NCI-H510A (cell line): ENCODE measurements at regions not wholly inside any gene's neighbourhood (a gene's known extent, or its start where the extent isn't known, plus 50 kb on each side); places are given as distances from the start of the nearest gene placed in this dataset.

Experiments used
- DNase-seq: peaks from one replicate; lab custom pipeline; 2025; lab: John Stamatoyannopoulos, UW

DNA sequence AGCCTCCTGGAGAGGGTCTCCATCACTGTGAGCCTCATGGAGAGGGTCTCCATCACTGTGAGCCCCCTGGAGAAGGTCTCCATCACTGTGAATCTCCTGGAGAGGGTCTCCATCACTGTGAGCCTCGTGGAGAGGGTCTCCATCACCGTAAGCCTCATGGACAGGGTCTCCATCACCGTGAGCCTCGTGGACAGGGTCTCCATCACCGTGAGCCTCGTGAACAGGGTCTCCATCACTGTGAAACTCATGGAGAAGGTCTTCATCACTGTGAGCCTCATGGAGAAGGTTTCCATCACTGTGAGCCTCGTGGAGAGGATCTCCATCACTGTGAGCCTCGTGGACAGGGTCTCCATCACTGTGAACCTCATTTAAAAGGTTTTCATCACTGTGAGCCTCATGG is 140.0 kb downstream of the ERMARD start:
- DNase-seq = no peak

DNA sequence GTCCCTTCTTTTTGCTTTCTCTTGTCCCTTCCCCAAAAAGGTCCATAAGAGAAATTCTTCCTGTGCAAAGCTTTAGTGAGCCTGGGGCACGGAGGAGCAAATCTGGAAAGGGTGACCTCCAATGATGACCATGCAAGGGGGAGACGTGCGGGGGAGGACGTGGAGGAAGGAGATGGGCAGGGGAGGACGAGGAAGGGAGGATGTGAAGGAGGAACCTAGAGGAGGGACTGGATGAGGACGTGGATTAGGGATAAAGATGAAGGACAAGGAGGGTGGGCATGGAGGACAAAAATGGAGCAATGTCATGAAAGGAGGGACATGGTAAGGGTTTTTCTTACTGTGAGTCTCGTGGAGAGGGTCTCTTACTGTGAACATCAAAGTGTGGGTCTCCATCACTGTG is 139.5 kb downstream of the ERMARD start:
- DNase-seq = no peak

DNA sequence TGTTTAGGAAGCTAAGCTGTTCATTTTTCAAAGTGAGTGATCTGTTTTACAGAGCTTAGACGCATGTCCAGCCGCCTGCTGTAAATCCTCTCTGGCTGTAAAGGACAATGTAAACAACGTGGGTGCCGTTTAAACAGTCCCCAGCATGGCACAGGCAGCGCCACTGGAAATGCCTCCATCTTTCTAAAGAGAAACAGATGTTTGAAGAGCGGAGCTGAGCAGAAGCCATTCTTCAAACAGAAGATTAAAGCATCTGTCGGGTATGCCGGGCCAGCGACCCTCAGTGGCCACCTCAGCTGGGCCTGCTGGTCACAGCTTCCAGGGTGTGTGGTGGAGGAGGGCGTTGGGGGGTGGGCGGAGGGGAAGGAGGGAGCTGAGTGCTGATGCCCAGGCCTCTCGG is 138.6 kb downstream of the ERMARD start:
- no peak for DNase-seq

DNA sequence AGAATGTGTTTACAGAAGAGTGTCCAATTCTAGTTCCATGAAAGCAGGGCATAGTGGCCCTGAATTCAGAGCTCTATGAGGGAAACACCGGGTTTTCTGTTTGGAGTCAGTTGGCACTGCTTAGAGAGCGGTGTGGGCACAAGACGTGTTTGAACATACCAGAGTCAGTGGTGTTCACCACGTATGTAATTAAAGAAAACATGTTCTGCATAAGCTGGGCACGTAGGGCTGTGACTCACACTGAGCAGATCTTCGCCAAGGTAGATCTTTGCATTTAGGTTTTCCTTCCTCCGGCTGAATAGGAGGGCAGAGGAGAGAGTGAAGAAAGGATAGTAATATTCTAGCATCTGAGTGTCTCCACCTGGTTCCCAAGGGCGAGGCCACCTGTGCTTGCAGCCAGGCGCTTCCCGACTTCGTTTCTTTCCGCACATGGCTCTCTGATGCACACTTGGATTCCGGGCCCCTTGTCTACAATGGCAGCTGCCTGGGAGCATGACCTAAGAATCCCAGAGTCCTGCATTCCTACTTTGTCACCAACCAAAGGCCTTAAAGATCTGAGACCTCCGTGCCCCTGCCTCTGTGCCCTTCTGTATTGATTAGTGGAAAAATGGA is 136.2 kb downstream of the ERMARD start:
- no peak for DNase-seq

DNA sequence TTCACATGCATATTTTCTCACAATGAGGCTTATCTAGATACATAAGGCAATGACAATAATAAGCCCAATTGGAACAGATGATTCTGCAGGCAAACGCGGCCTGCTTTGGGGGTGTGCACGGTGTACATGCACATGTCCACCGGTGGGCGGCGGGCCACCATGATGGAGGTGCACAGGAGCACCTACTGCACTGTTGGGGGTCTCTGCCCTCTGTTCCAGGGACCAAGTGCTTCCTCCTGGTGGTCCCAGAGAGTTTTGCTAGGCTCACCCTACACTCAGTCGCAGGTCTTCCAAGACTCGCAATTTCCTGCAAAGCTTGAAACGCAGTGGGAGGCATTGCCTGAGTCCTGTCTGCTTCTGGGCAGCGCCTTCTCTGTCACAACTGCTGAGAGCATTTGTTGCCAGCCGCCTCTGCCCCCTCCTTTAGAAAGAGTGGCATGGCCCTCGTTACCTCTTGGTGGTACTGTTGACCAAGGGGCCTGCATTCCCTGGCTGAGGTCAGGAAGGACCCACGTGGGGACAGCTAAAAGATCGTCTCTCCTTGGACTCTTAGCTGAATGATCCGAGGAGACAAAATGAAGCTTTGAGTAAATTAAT is 135.3 kb downstream of the ERMARD start:
- no peak for DNase-seq

DNA sequence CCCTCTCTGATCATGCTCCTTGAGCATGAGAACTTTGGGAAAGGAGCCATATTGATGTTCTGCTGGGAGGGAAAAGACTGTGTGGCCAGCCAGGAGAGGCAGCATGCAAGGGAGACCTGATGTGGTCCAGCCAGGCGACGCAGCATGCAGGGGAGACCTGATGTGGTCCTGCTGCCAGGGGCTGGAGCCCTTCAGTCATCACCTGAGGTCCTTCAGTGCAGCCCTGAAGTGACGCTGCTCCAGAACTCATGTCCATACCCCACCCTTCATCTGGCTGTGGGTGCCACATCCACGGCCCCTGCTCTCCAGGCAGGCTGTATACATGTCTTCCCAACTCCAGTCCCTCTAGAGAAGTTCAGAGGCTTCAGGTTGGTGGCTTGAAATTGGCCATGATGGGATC is 134.4 kb downstream of the ERMARD start:
- no peak for DNase-seq

DNA sequence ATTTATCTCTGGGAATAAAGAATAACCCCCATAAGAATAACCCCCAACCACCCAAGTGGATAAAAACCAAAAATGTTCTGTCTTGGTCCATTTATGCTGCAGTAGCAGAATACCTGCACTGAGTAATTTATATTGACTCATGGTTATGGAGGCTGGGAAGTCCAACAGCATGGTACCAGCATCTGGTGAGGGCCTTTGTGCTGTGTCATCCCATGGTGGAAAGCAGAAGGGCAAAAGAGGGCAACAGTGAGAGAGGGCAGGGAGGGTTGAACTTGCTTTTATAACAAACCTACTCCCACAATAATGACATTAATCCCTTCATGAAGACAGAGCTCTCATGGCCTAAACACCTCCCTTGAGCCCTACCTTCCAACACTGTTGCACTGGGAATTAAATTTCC is 133.7 kb downstream of the ERMARD start:
- DNase-seq = no peak

DNA sequence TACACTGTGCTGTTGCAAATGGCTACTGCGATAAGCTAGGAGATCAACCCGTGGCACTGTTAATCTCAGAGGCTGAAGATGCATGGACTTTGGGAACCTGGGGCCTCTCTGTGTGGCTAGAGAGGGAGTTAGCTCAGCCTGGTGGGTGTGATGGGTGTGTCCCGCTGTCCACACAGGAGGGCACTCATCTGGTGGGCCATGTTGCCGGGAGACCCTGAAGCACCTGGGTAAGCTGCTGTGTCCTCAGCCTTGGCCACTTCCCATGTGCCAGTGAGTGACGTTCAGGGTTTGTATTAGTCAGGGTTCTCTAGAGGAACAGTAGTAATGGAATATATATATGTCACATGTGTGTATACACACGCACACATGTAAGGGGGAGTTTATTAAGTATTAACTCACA is 132.7 kb downstream of the ERMARD start:
- no peak for DNase-seq

DNA sequence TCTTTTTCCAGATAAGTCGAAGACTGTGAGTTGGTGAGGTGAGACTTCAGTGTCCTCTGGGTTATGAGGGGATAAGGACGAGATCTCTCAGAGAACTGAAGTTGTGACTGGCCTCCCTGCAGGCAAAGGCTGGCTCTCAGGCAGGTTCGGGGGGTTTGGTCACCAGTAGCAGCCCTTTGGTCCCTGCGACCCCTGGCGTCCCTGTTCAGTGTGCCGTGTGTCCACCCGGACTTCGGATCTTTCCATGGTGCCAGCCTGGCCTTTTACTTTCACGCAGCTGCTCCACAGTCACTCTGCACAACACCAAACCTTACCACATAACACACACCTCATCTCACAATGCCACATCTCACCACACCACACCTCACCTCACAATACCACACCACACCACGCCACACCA is 131.9 kb downstream of the ERMARD start:
- no peak for DNase-seq

DNA sequence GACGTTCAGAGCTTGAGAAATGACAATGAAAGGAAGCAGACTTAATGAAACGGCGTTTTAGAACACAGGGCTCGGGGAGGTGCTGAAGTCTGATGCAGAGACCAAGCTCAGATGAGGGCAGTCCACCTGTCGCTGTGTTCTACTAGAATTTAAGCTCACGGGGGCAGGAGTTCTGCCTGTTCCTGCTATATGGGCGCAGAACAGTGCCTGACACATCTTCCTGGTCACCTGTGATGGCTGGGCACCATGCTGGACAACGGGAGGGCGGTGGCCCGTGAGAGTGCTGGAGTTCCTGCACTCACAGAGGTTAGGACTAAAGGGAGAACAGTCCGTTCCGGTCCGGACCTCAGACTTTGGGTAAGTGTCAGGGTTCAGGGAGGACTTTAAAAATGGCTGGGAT is 130.6 kb downstream of the ERMARD start:
- no peak for DNase-seq

DNA sequence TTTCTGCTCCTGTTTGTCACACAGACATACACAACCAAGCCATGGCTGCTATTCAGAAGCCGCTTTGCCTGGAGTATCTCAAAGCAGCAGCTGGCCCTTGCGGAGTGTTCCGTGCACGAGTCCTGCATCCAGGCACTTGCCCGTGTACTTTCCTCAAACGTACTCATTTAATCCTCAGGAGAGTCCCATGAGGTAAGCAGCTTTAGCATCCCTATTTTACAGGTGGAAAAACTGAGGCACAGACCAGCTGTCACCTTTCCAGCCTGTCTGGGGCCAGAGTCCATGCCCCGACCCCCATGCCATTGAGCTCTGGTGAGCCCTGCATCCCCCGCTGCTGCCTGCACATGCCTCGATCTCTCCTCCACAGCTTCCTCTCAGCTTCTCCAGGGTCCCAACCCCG is 130.0 kb downstream of the ERMARD start:
- no peak for DNase-seq

DNA sequence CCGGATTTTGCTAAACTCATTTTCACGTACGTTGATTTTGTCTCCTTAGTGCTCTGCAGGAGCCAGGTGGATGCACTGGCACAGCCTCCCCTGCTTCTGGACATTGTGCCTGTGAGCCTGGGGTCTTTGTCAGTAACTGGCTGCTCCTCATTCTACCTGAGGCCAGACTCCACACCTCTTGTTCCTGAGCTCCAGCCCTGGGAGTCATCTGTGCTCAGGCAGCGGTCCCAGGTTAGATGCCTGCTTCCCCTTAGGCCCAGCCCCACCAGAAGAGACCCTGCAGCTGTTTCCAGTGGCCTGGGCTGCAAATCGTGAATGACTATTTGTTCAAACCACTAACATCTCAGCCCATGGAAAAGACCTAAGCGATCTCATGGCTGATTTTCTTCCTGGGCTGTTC is 129.1 kb downstream of the ERMARD start:
- no peak for DNase-seq

DNA sequence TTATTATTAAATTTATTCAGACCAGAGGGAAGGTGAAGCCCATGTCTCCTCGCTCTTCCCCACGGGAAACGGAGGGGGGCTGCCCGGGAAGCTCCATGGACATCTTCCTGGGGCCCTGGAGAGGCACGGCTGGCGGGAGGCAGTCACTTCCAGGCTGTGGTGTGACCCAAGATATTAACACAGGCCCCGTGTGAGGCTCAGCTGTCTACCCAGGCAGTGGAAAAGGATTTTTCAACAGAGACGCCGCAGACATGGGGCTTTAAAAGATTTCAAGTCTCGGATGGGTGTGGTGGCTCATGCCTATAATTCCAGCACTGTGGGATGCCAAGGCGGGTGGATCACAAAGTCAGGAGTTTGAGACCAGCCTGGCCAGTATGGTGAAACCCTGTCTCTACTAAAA is 117.9 kb downstream of the ERMARD start:
- DNase-seq = no peak

DNA sequence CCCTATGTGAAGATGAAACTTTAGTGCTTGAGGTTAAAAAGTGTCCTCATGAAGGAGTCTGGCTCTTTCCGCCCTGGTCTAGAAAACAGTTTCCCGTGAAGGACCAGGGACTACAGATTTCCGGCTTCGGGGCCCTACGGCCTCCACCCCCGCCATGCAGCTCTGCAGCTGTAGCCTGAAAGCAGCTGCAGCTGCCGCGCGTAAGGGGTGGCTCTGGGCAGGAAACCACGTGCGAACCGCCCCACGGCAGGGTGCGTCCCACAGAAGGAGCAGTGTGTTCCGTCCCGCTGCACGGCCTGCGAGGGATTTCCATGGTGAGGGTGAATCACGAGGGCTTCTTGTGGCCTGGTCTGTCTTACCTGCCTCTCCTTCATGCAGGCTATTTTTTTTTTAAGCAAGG is 117.0 kb downstream of the ERMARD start:
- peak; percentile 23 for DNase-seq

DNA sequence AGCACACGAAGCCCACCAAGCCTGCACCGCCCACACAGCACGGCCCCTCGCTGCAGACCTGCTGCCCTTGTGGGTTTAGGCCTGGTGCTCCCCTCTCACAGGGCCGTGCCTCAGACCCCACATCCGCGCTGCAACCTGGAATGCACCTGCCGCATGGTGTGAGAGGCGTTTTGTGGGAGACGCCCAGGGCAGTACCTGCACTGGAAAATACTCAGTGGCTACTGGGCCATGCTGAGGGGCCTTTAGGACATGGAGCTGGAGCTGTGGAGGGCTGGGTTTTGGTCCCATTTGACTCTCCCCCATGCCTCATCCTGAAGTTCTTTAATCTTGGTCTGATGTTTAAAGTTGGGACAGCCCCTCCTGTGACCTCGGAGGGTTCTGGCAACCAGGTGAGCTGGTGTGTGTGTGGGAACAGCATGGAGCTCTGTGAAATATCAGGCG is 116.3 kb downstream of the ERMARD start:
- no peak for DNase-seq

DNA sequence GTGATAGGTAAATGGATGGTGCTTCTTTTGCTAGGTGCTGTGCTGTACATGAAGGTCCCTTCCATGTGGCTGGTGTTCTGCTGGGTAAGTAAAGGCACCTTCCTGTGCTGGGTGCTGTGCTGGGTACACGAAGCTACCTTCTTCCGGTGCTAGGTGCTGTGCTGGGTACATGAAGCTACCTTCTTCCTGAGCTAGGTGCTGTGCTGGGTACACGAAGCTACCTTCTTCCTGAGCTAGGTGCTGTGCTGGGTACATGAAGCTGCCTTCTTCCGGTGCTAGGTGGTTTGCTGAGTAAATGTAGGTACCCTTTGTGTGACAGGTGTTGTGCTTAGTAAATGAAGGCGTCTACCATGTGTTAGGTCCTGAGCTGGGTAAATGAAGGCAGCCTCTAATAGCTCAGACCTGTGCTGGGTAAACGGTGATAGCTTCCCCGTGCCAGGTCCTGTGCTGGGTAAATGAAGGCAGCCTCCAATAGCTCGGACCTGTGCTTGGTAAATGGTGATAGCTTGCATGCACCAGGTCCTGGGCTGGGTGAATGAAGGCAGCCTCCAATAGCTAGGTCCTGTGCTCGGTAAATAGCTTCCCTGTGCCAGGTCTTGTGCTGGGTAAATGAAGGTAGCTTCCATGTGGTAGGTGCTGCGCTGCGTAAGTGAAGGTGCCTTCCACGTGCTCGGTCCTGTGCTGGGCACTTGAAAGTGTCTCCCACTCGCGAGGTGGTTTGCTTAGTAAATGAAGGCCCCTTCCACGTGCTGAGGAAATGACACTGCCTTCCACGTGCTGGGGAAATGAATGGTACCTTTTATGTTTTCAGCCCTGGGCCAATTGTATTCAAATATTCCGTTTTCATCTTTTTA is 115.5 kb downstream of the ERMARD start:
- no peak for DNase-seq

DNA sequence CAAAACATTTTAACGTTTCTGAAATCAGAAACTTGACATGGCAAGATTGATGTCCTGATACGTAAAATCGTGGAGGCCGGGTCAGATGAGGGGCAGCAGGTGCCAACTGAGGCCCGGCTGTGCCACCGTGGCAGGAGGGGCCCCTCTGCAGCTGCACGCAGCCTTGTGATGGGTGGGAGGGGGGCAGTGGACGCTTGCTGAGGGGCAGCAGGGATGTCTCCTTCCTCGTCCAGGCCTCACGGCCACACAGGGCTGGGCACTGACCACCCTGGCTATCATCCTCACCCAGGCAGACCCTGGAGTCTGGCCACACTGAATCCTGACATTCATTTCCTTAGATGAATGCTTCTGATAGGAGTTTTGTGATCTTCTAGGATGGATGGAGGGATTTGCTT is 114.7 kb downstream of the ERMARD start:
- DNase-seq = no peak

DNA sequence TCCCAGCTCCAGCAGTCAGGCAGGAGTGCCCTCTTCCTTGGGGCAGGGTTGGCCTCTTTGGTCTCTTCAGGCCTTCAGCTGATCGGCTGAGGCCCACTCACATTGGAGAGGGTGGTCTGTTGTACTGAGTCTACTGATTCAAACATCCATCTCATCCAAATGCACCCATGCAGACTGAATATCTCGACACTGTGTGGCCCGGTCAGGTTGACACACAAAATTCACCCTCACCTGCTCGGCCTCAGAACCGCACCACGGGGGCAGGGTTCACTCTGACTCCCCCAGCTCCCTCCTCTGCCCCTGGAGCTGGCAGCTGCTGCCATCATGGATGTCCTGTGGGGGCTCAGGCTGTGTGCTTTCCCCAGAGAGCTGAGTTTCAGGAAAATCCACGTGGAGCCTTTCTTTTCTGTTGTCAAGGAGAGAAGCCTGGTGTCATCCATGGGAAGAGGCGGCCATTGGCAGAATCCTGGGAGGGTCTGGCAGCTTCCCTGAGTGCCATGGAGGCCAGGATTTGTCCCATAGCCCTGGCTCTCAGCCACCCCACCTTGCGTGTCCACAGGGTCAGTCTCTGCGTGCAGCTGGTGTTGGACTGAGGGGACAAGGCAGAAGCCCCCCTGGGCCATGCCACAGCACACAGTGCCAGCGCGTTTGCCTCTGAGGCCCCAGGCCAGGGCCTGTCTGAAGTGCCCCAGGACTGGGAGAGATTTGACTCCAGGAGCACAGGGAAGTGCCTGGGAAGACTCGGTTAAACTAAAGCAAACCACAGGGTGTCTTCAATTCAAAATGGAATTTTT is 114.1 kb downstream of the ERMARD start:
- DNase-seq = no peak

DNA sequence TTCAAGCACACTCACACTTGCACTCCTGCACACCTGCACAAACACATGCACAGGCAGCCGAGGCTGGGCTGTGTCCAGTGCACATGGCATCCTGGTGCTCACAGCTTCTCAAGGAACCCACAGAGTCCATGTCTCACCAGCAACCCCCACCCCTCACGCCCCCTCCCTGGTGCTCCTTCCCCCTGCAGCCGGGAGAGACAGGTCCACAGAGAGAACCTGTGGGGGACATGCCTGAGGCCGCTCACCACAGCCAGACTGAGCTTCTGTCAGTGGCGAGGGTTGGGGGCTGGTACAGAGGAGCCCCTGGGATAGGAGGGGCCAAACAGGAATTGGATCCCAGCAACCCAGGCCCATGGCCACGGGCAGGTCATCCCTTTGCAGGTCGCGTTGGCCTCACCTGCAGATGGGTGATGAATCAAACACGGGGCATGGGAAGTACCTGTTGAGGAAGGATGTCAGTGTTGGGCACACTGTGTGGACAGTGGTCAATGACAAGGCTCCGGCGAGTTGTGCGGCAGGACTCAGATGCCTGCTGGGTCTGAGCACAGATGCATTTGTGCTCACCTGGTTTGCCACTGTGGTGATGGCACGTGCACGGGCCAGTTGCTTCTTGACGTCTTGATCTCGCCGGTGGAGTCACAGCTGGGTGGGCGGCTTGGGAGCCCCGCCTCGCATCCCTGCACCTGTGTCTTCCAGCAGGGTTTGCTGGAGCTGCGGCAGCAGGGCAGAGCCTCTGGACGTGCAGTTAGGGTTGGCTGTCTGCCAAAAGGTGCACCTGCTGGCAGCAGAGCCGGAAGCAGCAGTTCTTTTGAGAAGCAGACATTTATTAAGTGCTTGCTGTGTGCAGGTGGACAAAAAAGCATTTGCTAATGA is 113.0 kb downstream of the ERMARD start:
- peak; percentile 85 for DNase-seq

DNA sequence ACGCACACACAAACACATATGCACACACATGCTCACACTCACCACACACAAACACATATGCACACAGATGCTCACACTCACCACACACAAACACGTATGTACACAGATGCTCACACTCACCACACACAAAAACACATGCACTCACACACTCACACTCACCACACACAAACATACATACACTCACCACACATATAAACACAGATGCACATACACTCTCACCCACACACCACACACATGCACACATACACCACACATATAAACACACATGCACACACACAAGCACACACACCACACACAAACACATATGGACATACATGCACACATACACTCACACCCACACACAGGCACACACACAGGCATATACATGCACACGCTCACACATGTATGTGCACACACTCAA is 112.3 kb downstream of the ERMARD start:
- no peak for DNase-seq

DNA sequence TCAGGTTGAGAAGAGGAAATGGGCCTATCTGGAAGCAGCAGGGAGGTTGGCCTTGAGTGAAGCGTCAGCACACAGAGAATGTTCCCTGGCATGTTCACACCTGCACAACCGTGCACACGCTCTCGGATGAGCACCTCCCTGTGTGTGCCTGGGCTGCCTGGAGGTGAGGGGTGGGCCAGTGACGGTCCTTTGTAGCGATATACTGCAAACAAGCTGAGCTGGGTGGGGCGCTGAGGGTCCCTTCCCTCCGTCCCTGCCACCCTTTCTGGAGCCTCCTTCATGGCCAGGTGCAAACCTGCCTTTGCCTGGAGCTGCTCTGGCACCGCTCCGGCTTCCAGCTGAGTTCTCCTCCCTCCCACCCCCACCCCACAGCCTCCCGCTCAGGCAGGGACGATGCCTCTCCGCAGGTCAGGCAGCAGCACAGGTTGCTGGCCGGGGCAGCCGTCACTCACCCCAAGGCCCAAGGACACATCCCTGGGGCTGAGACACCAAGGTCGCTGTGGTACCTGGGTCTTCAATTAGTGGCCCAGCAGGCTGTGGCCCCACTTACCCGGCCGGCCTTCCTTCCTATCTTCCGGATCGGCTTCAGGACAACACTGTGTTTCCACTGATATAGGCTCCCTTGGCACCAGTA is 111.6 kb downstream of the ERMARD start:
- peak; percentile 52 for DNase-seq
